HEK293 (cell line): ENCODE measurements at regions not wholly inside any gene's neighbourhood (a gene's known extent, or its start where the extent isn't known, plus 50 kb on each side); places are given as distances from the start of the nearest gene placed in this dataset.

Experiments used
- CTCF ChIA-PET: fragments of 350-600 bp; formaldehyde crosslinking; extraction: SDS; loops from one replicate; lab custom pipeline; 2021; ENCODE audit warnings: antibody characterized with exemption; lab: Yijun Ruan, JAX
- POLR2A ChIA-PET: fragments of 300-600 bp; formaldehyde crosslinking; extraction: SDS; loops from one replicate; lab custom pipeline; 2020; ENCODE audit warnings: antibody characterized with exemption, inconsistent platforms; lab: Yijun Ruan, JAX
- H3K27ac ChIP-seq: fragments of 200-500 bp; sonication (Bioruptor generic); 2 replicates; pipeline ENCODE4 v1.5.1; 2014; ENCODE audit warnings: low read depth, low read length, control low read depth, inconsistent platforms; ENCODE audit errors: extremely low read depth
- H3K36me3 ChIP-seq, 2 experiments: fragments of 200-500 bp in 1 of 2; sonication (Bioruptor generic) in 1 of 2; 1 replicate in 1 of 2; 2 replicates in 1 of 2; pipeline ENCODE4 v1.5.1; 2014 to 2017; ENCODE audit warnings: inconsistent platforms in 2 of 2, low read length in 2 of 2; ENCODE audit not compliant: control insufficient read depth in 2 of 2, insufficient read depth in 1 of 2
- H3K4me1 ChIP-seq: fragments of 200-500 bp; sonication (Bioruptor generic); 2 replicates; pipeline ENCODE4 v1.5.1; 2014; ENCODE audit warnings: mild to moderate bottlenecking, low read length, inconsistent platforms; ENCODE audit not compliant: control insufficient read depth, insufficient read depth
- H3K4me3 ChIP-seq: 2 replicates; pipeline ENCODE4 v1.5.1; 2011; ENCODE audit warnings: low read depth, mild to moderate bottlenecking, control low read depth, low read length, moderate library complexity
- H3K9me3 ChIP-seq: fragments of 200-500 bp; sonication (Bioruptor generic); 2 replicates; pipeline ENCODE4 v1.5.1; 2014; ENCODE audit warnings: low read depth, low read length, inconsistent platforms; ENCODE audit not compliant: control insufficient read depth, insufficient read depth
- IKZF3 ChIP-seq: fragments of 450-650 bp; IDR thresholded peaks from 2 replicates; pipeline ENCODE4 v1.5.0; 2018; ENCODE audit warnings: missing biosample characterization, mild to moderate bottlenecking, missing genetic modification characterization, moderate library complexity
- KLF16 ChIP-seq: fragments of 450-650 bp; formaldehyde crosslinking; IDR thresholded peaks from 2 replicates; pipeline ENCODE4 v1.5.1; 2017; ENCODE audit warnings: missing biosample characterization, missing genetic modification characterization
- OVOL3 ChIP-seq: fragments of 450-650 bp; formaldehyde crosslinking; IDR thresholded peaks from 2 replicates; pipeline ENCODE4 v1.5.1; 2016; ENCODE audit warnings: missing biosample characterization, missing genetic modification characterization
- REPIN1 ChIP-seq: fragments of 450-650 bp; formaldehyde crosslinking; IDR thresholded peaks from 2 replicates; pipeline ENCODE4 v1.5.1; 2017; ENCODE audit warnings: missing biosample characterization, missing genetic modification characterization, low read depth
- SCRT2 ChIP-seq: fragments of 450-650 bp; formaldehyde crosslinking; IDR thresholded peaks from 2 replicates; pipeline ENCODE4 v1.5.1; 2016; ENCODE audit warnings: missing biosample characterization, missing genetic modification characterization
- YY1 ChIP-seq: fragments of 450-650 bp; formaldehyde crosslinking; IDR thresholded peaks from 2 replicates; pipeline ENCODE4 v1.5.1; 2018; ENCODE audit warnings: missing biosample characterization, missing genetic modification characterization
- ZNF132 ChIP-seq: fragments of 450-650 bp; formaldehyde crosslinking; IDR thresholded peaks from 2 replicates; pipeline ENCODE4 v1.5.1; 2017; ENCODE audit warnings: missing biosample characterization, missing genetic modification characterization, borderline replicate concordance
- ZNF138 ChIP-seq: fragments of 450-650 bp; formaldehyde crosslinking; IDR thresholded peaks from 2 replicates; pipeline ENCODE4 v1.5.1; 2016; ENCODE audit warnings: missing biosample characterization, missing genetic modification characterization, borderline replicate concordance
- ZNF175 ChIP-seq: fragments of 450-650 bp; formaldehyde crosslinking; IDR thresholded peaks from 2 replicates; pipeline ENCODE4 v1.5.1; 2016; ENCODE audit warnings: missing biosample characterization, missing genetic modification characterization
- ZNF221 ChIP-seq: fragments of 450-650 bp; formaldehyde crosslinking; IDR thresholded peaks from 2 replicates; pipeline ENCODE4 v1.5.1; 2017; ENCODE audit warnings: missing biosample characterization, missing genetic modification characterization, borderline replicate concordance
- ZNF302 ChIP-seq: fragments of 450-650 bp; formaldehyde crosslinking; IDR thresholded peaks from 2 replicates; pipeline ENCODE4 v1.5.1; 2016; ENCODE audit warnings: missing biosample characterization, missing genetic modification characterization, low read depth
- ZNF37A ChIP-seq: fragments of 450-650 bp; IDR thresholded peaks from 2 replicates; pipeline ENCODE4 v1.5.1; 2018; ENCODE audit warnings: missing biosample characterization, missing genetic modification characterization
- ZNF416 ChIP-seq: fragments of 450-650 bp; formaldehyde crosslinking; IDR thresholded peaks from 2 replicates; pipeline ENCODE4 v1.5.1; 2016; ENCODE audit warnings: missing biosample characterization, missing genetic modification characterization
- ZNF501 ChIP-seq: fragments of 450-650 bp; formaldehyde crosslinking; IDR thresholded peaks from 2 replicates; pipeline ENCODE4 v1.5.1; 2016; ENCODE audit warnings: missing biosample characterization, missing genetic modification characterization
- ZNF521 ChIP-seq: fragments of 450-650 bp; formaldehyde crosslinking; IDR thresholded peaks from 2 replicates; pipeline ENCODE4 v1.5.1; 2017; ENCODE audit warnings: missing biosample characterization, mild to moderate bottlenecking, missing genetic modification characterization
- ZNF544 ChIP-seq: fragments of 450-650 bp; formaldehyde crosslinking; IDR thresholded peaks from 2 replicates; pipeline ENCODE4 v1.5.0; 2017; ENCODE audit warnings: missing biosample characterization, missing genetic modification characterization
- ZNF571 ChIP-seq: fragments of 450-650 bp; formaldehyde crosslinking; IDR thresholded peaks from 2 replicates; pipeline ENCODE4 v1.5.0; 2017; ENCODE audit warnings: missing biosample characterization, missing genetic modification characterization
- ZNF654 ChIP-seq: fragments of 450-650 bp; formaldehyde crosslinking; IDR thresholded peaks from 2 replicates; pipeline ENCODE4 v1.5.1; 2016; ENCODE audit warnings: low read depth, missing biosample characterization, missing genetic modification characterization
- ZXDB ChIP-seq: fragments of 450-650 bp; formaldehyde crosslinking; IDR thresholded peaks from 2 replicates; pipeline ENCODE4 v1.5.1; 2016; ENCODE audit warnings: missing biosample characterization, missing genetic modification characterization
- TF ChIP-seq, protein P1 (sequence below): fragments of 450-650 bp; formaldehyde crosslinking; IDR thresholded peaks from 2 replicates; pipeline ENCODE4 v1.5.1; 2016; ENCODE audit warnings: missing biosample characterization, missing genetic modification characterization
- TF ChIP-seq, protein P2 (sequence below): fragments of 450-650 bp; formaldehyde crosslinking; IDR thresholded peaks from 2 replicates; pipeline ENCODE4 v1.5.1; 2017; ENCODE audit warnings: missing biosample characterization, missing genetic modification characterization
- TF ChIP-seq, protein P3 (sequence below): sonication (generic); formaldehyde crosslinking; IDR thresholded peaks from 2 replicates; pipeline ENCODE4 v1.8.1; 2022; ENCODE audit warnings: mild to moderate bottlenecking, moderate library complexity, missing genetic modification reagents
- TF ChIP-seq, protein P4 (sequence below): fragments of 450-650 bp; formaldehyde crosslinking; conservative IDR thresholded peaks from 2 replicates; pipeline ENCODE4 v1.5.1; 2016; ENCODE audit warnings: low read depth, missing biosample characterization, missing genetic modification characterization
- TF ChIP-seq, protein P5 (sequence below): fragments of 450-650 bp; formaldehyde crosslinking; IDR thresholded peaks from 2 replicates; pipeline ENCODE4; 2016; ENCODE audit warnings: missing biosample characterization, missing genetic modification characterization
- TF ChIP-seq, protein P6 (sequence below): fragments of 450-650 bp; formaldehyde crosslinking; IDR thresholded peaks from 2 replicates; pipeline ENCODE4 v1.5.1; 2016; ENCODE audit warnings: missing biosample characterization, missing genetic modification characterization, borderline replicate concordance

DNA sequence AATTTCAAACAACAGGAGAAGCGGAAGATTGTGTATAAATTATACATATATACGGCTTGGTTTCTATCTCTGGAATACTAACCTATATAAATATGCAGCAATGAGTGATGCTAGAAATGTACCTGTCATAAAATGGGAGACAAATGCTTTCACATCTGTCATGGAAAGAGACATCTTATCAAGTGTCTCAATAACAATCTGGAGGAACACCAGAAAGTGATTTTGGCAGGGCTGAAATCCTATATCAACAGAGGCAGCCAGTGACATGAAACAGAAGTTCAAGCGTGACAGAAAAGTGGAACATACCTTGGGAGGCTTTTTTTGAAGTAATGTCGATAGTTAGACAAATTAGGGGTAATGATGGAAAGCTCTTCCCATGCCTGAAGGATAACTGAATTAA lies 834.6 kb downstream of the JRKL start (continued):
- TF ChIP-seq, protein P1, sequence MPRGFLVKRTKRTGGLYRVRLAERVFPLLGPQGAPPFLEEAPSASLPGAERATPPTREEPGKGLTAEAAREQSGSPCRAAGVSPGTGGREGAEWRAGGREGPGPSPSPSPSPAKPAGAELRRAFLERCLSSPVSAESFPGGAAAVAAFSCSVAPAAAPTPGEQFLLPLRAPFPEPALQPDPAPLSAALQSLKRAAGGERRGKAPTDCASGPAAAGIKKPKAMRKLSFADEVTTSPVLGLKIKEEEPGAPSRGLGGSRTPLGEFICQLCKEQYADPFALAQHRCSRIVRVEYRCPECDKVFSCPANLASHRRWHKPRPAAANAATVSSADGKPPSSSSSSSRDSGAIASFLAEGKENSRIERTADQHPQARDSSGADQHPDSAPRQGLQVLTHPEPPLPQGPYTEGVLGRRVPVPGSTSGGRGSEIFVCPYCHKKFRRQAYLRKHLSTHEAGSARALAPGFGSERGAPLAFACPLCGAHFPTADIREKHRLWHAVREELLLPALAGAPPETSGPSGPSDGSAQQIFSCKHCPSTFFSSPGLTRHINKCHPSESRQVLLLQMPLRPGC (tag by site-specific recombination), result no peak
- no peak for TF ChIP-seq YY1
- TF ChIP-seq ZNF175 (tag by site-specific recombination), result no peak
- TF ChIP-seq, protein P2, sequence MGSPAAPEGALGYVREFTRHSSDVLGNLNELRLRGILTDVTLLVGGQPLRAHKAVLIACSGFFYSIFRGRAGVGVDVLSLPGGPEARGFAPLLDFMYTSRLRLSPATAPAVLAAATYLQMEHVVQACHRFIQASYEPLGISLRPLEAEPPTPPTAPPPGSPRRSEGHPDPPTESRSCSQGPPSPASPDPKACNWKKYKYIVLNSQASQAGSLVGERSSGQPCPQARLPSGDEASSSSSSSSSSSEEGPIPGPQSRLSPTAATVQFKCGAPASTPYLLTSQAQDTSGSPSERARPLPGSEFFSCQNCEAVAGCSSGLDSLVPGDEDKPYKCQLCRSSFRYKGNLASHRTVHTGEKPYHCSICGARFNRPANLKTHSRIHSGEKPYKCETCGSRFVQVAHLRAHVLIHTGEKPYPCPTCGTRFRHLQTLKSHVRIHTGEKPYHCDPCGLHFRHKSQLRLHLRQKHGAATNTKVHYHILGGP, result no peak
- TF ChIP-seq ZNF302 (tag by site-specific recombination), result no peak
- TF ChIP-seq, protein P3, sequence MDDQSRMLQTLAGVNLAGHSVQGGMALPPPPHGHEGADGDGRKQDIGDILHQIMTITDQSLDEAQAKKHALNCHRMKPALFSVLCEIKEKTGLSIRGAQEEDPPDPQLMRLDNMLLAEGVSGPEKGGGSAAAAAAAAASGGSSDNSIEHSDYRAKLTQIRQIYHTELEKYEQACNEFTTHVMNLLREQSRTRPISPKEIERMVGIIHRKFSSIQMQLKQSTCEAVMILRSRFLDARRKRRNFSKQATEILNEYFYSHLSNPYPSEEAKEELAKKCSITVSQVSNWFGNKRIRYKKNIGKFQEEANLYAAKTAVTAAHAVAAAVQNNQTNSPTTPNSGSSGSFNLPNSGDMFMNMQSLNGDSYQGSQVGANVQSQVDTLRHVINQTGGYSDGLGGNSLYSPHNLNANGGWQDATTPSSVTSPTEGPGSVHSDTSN (CRISPR knock-in tag), result no peak
- TF ChIP-seq, protein P4, sequence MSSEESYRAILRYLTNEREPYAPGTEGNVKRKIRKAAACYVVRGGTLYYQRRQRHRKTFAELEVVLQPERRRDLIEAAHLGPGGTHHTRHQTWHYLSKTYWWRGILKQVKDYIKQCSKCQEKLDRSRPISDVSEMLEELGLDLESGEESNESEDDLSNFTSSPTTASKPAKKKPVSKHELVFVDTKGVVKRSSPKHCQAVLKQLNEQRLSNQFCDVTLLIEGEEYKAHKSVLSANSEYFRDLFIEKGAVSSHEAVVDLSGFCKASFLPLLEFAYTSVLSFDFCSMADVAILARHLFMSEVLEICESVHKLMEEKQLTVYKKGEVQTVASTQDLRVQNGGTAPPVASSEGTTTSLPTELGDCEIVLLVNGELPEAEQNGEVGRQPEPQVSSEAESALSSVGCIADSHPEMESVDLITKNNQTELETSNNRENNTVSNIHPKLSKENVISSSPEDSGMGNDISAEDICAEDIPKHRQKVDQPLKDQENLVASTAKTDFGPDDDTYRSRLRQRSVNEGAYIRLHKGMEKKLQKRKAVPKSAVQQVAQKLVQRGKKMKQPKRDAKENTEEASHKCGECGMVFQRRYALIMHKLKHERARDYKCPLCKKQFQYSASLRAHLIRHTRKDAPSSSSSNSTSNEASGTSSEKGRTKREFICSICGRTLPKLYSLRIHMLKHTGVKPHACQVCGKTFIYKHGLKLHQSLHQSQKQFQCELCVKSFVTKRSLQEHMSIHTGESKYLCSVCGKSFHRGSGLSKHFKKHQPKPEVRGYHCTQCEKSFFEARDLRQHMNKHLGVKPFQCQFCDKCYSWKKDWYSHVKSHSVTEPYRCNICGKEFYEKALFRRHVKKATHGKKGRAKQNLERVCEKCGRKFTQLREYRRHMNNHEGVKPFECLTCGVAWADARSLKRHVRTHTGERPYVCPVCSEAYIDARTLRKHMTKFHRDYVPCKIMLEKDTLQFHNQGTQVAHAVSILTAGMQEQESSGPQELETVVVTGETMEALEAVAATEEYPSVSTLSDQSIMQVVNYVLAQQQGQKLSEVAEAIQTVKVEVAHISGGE (tag by site-specific recombination), result no peak
- no peak for TF ChIP-seq ZNF544 (tag by site-specific recombination)
- no peak for TF ChIP-seq ZNF37A (tag by site-specific recombination)
- TF ChIP-seq, all 188 proteins: peak for 0

DNA sequence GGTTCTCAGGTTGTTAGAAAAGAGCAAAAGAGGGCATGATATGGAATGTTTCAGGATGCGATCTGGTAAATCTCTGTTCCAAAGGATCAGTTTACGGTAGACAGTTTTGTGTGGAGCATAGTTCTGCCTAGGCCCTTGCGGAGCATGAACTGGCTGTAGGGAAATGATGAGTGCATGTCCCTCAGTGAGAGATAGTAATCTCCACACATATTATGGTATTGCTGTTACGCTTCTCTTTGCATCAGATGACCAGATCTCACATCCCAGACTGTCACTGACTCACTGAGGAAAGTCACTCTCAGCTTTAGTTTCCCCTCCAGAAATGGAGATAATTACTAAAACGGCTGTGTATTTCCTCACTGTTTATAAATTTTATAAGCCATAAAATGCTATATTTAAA lies 836.0 kb downstream of the JRKL start:
- no peak overlapping the region for H3K4me3 ChIP-seq
- H3K36me3 ChIP-seq, result no peaks in the 10 kb centered on the region
- ChIA-PET CTCF (no interaction called here), POLR2A (no interaction called here)
- no peak overlapping the region for H3K27ac ChIP-seq
- no peaks in the 10 kb centered on the region for H3K4me1 ChIP-seq
- TF ChIP-seq ZNF654 (tag by site-specific recombination) (no peak), ZNF221 (tag by site-specific recombination) (no peak), ZNF501 (tag by site-specific recombination) (no peak), ZNF132 (no peak), KLF16 (no peak), ZNF416 (no peak), IKZF3 (no peak), ZXDB (tag by site-specific recombination) (no peak), ZNF138 (no peak), REPIN1 (tag by site-specific recombination) (no peak), SCRT2 (no peak), OVOL3 (tag by site-specific recombination) (no peak), ZNF571 (tag by site-specific recombination) (no peak), ZNF521 (tag by site-specific recombination) (no peak)
- TF ChIP-seq, protein P5, sequence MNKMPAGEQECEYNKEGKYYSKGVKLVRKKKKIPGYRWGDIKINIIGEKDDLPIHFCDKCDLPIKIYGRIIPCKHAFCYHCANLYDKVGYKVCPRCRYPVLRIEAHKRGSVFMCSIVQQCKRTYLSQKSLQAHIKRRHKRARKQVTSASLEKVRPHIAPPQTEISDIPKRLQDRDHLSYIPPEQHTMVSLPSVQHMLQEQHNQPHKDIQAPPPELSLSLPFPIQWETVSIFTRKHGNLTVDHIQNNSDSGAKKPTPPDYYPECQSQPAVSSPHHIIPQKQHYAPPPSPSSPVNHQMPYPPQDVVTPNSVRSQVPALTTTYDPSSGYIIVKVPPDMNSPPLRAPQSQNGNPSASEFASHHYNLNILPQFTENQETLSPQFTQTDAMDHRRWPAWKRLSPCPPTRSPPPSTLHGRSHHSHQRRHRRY, result no peak
- TF ChIP-seq, protein P6, sequence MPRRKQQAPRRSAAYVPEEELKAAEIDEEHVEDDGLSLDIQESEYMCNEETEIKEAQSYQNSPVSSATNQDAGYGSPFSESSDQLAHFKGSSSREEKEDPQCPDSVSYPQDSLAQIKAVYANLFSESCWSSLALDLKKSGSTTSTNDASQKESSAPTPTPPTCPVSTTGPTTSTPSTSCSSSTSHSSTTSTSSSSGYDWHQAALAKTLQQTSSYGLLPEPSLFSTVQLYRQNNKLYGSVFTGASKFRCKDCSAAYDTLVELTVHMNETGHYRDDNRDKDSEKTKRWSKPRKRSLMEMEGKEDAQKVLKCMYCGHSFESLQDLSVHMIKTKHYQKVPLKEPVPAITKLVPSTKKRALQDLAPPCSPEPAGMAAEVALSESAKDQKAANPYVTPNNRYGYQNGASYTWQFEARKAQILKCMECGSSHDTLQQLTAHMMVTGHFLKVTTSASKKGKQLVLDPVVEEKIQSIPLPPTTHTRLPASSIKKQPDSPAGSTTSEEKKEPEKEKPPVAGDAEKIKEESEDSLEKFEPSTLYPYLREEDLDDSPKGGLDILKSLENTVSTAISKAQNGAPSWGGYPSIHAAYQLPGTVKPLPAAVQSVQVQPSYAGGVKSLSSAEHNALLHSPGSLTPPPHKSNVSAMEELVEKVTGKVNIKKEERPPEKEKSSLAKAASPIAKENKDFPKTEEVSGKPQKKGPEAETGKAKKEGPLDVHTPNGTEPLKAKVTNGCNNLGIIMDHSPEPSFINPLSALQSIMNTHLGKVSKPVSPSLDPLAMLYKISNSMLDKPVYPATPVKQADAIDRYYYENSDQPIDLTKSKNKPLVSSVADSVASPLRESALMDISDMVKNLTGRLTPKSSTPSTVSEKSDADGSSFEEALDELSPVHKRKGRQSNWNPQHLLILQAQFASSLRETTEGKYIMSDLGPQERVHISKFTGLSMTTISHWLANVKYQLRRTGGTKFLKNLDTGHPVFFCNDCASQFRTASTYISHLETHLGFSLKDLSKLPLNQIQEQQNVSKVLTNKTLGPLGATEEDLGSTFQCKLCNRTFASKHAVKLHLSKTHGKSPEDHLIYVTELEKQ (tag by site-specific recombination), result no peak
- no peaks in the 10 kb centered on the region for H3K9me3 ChIP-seq
